G401.6 (cell line): ENCODE measurements at regions not wholly inside any gene's neighbourhood (a gene's known extent, or its start where the extent isn't known, plus 50 kb on each side); places are given as distances from the start of the nearest gene placed in this dataset.

Experiments
- FAIRE-seq: peaks from 2 replicates; lab custom pipeline; 2012; peaks lifted over from hg19 to GRCh38; lab: Jason Lieb, UNC

DNA sequence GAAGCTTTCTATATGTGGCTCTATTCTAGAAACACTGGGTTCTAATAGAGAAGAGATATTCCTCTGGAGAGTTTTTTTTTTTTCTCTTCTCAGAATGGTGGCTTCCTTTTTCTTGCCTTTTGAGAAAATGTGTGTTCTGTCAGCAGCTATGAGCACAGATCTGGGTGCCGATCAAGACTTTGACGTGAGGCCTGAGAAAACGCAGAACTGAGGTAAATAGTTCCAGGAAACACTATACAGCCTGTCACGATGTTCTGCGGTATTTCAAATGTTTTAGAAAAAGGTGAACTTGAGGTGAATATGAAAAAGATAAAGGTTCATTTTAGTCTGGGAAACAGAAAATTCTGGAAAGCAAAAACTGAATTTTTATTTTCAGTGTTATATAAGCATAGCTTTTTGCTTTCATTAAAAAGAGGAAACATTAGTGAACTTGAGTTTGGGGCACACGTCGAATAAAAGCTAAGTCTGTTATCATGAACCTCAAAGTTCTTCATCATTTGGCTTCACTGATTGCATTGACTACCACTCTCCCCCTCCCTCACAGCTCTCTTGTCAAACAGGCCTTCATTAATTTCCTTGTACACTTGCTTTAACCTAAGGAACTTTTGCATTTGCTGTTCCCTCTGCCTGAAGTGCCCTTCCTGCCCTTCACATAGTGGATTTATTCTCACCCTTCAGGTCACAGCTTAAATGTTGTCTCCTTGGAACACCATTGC, 265.1 kb downstream of the NFKBIZ start:
- no peak for FAIRE-seq

DNA sequence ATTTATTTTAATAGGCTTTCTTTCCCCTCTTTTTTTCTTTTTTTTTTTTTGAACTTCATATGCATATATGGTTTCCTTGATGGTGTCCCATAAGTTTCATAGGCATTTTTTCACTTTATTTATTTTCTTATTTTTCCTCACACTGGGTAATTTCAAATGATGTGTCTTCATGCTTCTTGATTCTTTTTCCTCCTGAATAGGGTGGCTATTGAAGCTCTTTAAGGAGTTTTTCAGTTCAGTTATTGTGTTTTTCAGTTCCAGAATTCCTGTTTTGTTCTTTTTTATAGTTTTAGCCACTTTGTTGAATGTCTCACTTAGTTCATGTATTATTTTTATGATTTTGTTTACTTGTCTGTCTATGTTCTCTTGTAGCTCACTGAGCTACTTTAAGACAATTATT, 273.2 kb downstream of the NFKBIZ start:
- FAIRE-seq: peak; percentile 15

DNA sequence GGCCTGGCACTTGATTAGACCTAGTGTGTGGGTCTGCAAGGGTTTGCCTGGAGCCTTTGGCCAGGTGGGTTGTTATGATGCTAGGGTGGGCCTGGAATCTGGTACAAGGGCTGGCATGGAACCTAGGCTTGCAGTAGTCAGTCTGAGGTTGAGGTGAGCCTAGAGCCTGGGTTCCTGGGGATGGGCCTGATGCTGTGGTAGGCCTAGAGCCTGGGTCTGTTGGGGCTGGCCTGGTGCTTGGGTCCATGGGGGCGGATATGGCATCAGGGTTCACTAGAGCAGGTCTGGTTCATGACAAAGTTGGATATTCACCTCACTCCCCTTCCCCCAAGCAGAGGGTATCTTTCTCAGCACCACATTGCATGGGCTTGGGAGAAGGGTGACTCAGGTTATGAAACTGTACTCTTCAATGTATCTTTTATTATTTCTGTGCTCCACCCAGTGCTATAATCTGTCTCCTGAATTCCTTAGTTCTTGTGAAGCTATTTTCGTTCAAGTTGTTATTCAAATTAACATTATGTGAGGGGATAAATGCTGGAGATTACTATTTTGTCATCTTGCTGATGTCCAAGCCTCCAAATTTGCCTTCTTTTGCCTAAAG, 274.4 kb downstream of the NFKBIZ start:
- FAIRE-seq: no peak

DNA sequence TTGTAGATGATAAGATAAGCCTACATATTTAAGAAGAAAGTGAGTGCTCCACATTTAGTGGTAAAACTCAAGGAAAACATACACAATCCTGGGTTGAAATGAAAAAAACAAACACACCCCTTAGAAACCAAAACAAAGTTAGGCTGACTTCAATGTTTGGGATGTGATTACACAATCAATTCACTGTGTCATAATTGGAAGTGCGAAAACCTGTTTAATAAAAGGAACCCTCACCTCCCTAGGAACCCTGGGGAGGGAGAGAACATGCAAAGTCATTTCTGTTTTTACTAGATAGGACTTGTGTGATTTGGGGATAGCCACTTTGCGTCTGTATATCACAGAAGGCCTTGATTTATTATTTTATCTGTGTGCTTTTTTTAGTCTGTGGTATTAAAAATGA, 275.0 kb downstream of the NFKBIZ start:
- FAIRE-seq: no peak

DNA sequence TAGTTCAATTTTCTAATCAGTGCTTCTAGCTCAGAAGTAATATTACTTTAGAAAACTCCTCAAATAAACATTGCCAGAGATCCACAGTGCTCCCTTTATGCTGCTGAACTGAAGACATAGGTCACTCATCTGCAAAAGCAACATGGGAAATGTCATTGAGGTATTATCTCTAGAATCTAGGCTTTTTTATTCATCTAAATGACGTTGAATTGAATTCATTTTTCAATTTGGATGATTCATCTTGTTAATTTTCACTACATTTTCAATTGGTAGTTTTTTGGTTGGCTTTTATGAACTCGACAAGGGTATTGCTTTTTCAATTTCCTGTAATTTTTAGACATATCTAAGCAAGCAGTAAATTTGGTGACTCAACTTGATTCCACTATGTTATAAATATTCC, 275.4 kb downstream of the NFKBIZ start:
- no peak for FAIRE-seq

DNA sequence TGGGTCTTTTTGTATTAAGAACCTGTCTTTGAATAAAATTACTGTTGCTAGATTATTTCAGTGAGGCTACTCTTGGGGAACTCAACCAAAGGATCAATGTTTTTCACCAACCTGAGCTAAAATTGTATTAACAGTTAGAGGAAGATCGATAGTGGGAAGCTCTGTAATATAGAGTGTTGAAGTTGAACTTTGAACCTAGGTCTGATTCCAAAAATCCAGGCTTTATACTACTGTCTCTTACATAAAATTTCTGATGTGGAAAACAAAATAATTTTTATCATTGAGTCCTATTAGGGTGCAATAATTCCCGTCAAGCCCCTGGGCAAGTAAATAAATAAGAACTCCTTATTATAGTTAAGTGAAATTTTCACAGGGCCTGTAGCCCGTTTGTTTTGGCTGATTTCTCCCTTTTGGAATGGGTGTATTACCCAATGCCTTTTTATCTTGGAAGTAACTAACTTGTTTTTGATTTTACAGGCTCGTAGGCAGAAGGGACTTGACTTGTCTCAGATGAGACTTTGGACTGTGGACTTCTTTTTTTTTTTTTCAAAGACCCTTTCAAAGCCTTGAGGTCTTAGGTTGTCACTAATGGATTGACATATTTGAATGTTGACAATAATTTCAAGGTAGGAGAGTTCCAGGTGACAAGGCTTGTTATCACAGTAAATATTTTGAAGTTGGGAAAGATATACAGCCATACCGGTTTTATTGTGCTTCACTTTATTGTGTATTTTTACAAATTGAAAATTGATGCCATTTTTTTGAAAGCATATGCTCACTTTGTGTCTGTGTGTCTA, 276.1 kb downstream of the NFKBIZ start:
- FAIRE-seq: no peak

DNA sequence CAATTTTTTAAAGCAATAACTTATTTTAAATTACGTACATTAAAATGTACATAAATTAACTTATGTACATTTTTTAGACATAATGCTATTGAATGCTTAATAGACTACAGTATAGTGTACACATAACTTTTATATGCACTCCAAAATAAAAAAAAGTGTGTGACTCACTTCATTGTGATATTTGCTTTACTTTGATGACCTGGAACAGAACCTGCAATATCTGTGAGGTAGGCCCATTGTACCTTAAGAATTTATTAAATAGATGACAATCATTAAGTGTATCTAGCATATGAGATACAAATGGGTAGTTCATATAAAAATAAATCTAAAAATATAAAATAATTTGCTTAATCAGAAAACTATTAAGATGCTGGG, 276.7 kb downstream of the NFKBIZ start:
- no peak for FAIRE-seq

DNA sequence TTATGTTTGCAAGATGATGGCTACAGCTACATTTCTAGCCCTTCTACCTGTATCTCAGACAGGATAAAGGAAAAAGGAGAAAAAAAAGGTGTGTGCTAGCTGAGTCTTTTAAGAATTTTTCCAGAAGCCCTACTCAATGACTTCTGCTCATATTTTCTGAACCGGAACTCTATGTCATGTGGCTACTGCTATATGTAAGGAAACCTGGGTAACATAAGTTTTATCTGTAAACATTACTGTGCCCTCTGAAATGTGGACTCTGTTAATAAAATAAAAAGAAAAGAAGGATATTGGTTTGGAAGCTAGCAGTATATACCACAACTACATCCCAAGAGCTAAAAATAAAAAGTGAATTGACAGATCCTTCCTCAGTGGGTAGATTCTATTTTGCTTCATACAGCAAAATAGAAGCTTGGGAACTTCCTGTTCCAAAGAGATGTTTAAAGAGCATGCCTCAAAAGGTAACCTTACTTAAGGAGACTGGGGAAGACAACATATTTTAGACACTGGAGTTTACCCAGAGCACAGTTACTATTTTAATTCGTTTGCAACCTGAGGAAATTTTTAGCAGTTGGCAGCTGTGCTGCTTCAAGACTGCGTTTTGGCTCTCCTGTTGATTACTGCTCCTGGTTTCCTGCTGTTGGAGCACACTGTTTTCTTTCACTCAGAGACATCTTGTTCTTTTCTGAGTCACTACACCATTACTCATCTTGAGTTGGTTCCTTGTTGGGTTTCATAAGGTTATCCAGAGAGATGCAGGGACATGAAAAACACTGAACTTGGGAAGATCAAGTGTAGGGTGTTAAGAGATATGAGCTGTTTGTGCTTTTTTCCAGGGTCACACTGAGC, 280.7 kb downstream of the NFKBIZ start:
- FAIRE-seq: no peak

DNA sequence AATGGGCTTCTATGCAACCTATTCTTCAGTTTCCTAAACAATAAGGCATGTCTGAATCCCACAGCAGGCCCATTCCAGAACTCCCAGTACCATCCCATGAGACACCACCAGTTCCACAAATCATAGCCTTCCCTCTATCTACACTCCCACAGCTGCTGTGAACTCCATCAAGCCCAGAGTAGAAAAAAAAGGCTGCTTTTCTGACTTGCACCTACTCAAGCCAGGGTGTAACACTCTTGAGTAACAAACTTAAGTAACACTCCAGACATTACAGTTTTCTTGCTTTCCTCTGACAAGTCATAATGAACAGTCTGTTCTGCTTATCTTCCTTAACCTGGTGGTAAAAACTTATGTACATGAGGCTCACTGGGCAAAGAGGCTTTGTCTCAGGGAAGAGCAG, 283.1 kb downstream of the NFKBIZ start:
- no peak for FAIRE-seq

DNA sequence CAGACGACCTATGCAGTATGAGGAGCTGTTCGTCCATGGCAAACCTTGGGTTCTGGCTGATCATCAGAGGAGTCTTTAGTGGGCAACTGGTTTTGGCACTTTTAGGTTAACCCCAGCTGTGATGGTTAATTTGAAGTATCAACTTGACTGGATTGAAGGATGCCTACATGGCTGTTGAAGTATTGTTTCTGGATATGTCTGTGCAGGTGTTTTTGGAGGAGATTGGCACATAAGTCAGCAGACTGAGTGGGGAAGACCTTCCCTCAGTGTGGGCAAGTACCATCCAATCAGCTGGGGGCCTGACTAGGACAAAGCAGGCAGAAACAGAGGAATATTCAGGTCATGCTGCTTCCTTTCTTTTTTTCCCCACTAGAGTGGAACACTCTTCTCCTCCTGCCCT, 284.1 kb downstream of the NFKBIZ start:
- no peak for FAIRE-seq

DNA sequence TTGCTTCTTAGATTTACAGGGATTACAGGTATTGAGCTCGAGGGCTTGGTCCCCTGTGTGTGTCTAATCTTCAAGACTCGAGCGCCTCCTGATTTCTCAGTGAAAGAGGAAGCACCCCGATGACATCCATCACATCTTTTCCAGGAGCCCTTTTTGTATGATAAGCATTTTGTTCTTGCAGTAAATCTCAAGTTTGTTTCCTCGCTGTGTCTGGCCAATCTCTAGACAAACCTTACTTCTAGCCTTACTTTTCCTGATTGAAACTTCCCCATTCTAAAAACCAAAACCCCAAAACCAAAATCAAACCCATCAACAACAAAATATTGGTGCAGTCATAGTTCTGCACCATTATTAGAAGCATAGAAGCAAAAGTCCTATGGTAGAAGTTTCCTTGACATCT, 286.0 kb downstream of the NFKBIZ start:
- no peak for FAIRE-seq

DNA sequence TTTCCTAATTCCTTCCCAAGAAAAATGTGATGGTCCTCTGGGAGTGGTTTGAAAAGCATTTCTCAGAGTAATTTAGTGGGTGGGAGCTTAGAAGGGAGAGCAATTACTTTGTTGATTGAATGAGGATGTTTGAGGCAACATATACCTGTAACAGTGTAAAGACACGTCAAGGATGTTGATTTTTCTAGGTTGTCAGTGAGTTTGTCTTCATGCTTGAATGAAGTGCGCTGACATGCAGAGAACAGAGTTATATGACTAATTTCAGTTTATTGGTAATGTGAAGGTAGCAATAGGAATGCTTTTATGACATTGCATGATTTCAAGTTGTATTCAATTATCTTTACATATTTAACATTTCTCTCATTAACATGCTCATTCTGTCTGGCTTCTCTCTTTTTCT, 286.9 kb downstream of the NFKBIZ start:
- no peak for FAIRE-seq

DNA sequence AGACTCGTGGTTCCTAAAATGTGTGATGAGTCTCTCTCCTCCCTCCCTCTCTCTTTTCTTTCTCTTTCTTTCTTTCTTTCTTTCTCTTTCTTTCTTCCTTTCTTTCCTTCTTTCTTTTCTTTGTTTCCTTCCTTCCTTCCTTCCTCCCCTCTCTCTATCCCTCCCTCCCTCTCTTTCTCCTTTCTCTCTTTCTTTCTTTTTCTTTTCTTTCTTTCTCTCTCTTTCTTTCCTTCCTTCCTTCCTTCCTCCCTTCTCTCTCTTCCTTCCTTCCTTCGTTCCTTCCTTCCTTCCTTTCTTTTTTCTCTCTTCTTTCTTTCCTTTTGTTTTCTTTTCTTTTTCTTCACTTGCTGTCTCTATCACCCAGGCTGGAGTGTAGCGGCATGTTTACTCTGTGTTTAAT, 290.8 kb downstream of the NFKBIZ start:
- FAIRE-seq: no peak

DNA sequence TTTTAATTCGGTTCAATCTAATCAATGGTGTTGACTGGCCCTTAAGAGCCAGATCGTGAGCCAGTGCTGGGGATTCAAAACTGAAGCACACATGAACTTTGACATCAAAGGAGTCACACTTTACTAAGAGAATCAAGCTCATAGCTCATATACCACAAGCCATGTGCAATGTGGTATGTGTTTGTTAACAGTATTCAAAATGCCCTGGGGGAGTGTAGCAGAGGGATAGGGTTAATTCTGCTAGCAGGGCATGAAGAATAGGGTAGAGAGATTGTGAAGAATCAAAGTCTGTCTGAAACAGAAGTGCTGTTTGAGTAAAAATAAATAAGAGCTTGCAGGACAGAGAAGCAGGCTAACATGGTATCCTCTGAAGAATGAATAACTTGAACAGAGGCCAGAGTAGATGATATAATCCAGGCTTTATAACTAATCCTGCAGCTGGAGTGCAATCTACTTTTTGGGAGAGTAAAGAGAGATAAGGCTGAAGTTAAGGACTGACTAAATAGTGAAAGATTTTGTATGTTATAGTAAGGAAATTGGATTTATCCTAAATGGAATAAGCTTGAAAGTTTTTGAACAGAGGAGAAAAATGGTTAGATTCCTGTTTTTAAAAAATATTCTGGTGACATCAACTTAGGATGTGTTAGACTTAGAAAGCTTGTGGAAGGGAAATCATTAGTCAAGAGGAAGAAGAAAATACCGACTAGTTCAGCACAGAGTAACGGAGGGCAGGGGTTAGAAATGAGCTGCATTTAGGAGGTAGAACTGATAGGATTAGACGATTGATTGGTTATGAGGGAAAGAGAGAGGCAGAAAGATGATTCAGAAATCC, 292.0 kb downstream of the NFKBIZ start:
- FAIRE-seq: no peak

DNA sequence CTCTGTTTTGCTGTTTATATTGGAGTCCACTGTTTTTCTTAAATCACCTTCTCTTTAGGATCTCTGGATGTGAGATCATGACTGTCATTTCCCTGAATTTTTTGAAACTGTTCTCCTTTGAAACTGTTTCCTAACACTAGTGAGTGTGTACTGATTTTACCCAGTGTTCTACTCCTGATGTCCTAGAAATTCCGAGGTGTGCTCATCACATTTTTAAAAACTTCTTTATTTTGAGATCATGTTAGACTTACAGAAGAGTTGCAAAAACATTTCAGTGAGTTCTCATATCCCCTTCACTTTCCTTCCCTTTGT, 292.6 kb downstream of the NFKBIZ start:
- no peak for FAIRE-seq

DNA sequence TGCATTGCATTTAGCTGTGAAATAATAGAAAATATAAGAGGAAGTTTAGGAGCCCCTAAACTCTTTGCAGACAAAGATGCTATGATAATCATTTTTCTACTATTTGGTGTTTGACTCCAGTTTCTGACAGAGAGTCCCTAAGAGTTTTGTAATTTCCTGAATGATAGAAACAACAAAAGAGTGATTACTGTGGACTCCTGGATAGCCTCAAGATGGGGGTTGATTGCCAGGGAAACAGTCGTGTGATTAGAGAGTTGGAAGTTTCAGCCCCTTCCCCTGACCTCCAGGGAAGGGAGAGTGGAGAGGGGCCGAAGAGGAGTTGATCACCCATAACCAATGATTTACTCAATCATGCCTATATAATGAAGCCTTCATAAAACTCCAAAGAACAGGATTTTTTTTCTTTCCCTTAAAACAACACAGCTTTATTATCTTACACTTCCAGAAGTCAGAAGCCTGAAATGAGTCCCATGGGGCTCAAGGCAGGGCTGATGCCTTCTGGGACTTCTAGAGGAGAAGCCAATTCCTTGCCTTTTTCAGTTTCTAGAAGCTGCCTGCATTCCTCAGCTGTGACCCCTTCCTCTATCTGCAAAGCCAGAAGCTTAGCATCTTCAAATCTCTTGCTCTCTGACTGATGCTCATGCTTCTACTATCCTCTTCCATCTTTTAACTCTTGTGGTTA, 292.3 kb upstream of the ZPLD1 start:
- no peak for FAIRE-seq

DNA sequence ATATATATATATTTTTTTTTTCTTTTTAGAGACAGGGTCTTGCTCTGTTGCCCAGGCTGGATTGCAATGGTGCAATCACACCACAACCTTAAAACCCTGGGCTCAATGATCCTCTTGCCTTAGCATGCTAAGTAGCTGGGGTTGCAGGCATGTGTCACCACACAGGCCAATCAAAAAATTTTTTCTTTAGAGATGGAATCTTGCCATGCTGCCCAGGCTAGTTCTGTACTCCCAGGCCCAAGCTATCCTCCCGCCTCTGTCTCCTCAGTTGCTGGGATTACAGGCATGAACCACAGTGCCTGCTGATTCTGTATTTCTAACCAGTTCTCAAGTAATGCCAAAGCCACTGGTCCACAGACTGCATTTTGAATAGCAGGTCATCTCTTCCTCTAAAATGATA, 291.3 kb upstream of the ZPLD1 start:
- FAIRE-seq: no peak

DNA sequence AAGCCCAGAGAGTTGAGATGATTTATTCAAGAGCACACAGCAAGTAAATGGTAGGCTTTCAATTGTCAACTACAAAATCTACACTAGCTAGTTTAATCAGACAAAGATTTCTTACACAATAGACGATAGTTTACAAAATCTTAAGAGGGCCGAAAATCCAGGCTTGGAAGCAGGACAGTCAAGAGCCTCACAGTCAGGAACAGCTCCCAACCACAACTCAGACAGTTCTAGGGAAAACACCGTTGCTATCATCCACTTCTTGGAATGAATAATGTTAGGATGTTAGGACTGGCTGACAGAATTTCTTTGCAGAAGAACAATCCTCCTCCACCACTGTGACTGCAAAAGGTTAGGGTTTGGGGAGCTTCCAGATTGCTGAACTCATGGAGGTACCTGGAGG, 290.8 kb upstream of the ZPLD1 start:
- FAIRE-seq: no peak

DNA sequence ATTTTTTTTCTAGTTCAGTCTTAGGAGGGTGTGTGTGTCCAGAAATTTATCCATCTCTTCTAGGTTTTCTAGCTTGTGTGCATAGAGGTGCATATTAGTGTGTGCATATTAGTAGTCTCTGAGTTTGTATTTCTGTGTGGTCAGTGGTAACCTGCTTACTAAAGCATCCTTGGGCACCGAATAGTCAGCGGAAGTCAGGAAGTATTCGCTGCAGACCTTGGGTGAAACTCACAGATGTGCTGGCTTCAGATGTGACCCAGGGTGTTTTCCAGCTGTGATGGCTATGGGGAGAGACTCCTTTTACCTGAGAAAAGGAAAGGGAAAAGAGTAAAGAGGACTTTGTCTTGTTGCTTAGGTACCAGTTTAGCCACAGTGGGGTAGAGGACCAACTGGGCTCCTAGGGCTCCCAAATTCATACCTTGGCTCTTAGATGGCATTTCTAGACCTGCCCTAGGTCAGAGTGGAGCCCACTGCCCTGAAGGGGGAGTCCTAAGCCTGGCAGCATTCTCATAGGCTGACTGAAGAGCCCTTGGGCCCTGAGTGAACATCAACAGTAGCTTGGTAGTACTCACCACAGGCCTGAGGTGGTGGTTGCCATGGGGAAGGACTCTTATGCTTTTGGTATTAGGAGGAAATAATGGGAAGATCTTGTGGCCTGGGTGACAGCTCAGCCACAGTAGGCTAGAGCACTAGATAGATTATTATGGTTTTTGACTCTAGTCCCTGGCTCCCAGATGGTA, 286.0 kb upstream of the ZPLD1 start:
- no peak for FAIRE-seq

DNA sequence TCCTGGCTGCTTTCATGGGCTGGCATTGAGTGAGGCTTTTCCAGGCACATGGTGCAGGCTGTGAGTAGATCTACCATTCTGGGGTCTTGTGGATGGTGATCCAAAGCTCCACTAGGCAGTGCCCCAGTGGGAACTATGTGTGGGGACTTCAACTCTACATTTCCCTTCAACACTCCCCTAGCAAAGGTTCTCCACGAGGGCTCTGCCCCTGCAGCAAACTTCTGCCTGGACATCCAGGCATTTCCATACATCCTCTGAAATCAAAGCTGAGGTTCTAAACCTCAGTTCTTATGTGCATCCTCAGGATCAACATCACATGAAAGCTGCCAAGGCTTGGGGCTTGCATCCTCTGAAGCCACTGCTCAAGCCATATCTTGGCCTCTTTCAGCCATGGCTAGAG, 282.9 kb upstream of the ZPLD1 start:
- FAIRE-seq: no peak

DNA sequence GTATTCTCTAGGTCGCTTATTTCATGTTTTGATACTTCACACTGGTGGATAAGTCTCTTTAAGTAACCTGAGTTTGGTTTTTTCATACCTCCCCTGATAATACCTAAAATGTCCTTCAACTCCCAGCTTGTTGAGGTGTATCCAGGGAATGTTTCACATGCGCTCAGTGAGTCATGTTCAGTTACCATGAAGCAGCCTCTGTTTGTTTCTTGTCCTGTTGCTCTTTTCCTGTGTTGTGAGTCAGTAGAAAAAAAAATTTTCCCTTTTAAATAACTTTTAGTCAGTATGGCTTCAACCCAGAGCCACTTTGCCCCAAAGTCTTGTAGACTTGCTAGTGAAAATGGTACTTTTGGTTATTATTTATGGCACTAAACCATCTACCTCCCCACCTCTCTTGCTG, 278.4 kb upstream of the ZPLD1 start:
- no peak for FAIRE-seq
